Upper lobe of left lung (tissue), 6 donors: ENCODE measurements at regions not wholly inside any gene's neighbourhood (a gene's known extent, or its start where the extent isn't known, plus 50 kb on each side); places are given as distances from the start of the nearest gene placed in this dataset.

Experiments
- ATAC-seq, 2 donors: fragments of 200-7000 bp; cut with Tn5 transposase; one replicate each; pipeline ENCODE4 v1.9.1; 2022; ENCODE audit warnings: mild to moderate bottlenecking in 2 of 2, moderate library complexity in 2 of 2; ENCODE audit not compliant: low FRiP score in 2 of 2
- DNase-seq, 2 donors: peaks; one replicate each; pipeline ENCODE4 v3.0.0-alpha.2; 2019 to 2020
- H3K27ac ChIP-seq, 4 donors: fragments of 200-600 bp; sonication (generic); one replicate each; pipeline ENCODE4 v1.5.1; 2016 to 2019
- H3K27me3 ChIP-seq, 4 donors: fragments of 200-600 bp; sonication (generic); one replicate each; pipeline ENCODE4 v1.5.1; 2017 to 2019
- H3K36me3 ChIP-seq, 4 donors: fragments of 200-600 bp; sonication (generic); one replicate each; pipeline ENCODE4 v1.5.1; 2016 to 2019
- H3K4me1 ChIP-seq, 4 donors: fragments of 200-600 bp; sonication (generic); one replicate each; pipeline ENCODE4 v1.5.1; 2018 to 2019
- H3K4me3 ChIP-seq, 4 donors: fragments of 200-600 bp; sonication (generic); one replicate each; pipeline ENCODE4 v1.5.1; 2017 to 2019; ENCODE audit warnings: mild to moderate bottlenecking in 2 of 4, moderate library complexity in 1 of 4
- H3K9me3 ChIP-seq, 4 donors: fragments of 200-600 bp; sonication (generic); one replicate each; pipeline ENCODE4 v1.5.1; 2018 to 2019
- EP300 ChIP-seq, 4 donors: sonication (generic); formaldehyde crosslinking; IDR thresholded peaks; one replicate each; pipeline ENCODE4 v1.5.1; 2017; ENCODE audit warnings: antibody characterized with exemption in 4 of 4, control low read depth in 2 of 4
- POLR2A ChIP-seq, 4 donors: fragments of 450-650 bp; IDR thresholded peaks; one replicate each; pipeline ENCODE4 v1.5.1; 2016 to 2017; ENCODE audit warnings: antibody characterized with exemption in 4 of 4, mild to moderate bottlenecking in 2 of 4
- POLR2AphosphoS5 ChIP-seq, 2 donors: sonication (generic); formaldehyde crosslinking; IDR thresholded peaks; one replicate each; pipeline ENCODE4 v1.5.1; 2017; ENCODE audit warnings: antibody characterized with exemption in 2 of 2
- WGBS, 2 donors: methylation state at CpG; one replicate each; pipeline ENCODE4 v1.1.5; 2017 to 2018; 5-methylcytosine and 5-hydroxymethylcytosine counted together
- TF ChIP-seq, protein P1 (sequence below), 6 experiments: fragments of 450-650 bp in 4 of 6; fragments of 200-600 bp in 2 of 6; sonication (generic) in 2 of 6; IDR thresholded peaks; one replicate each; pipeline ENCODE4 v1.5.1; 2016 to 2019; ENCODE audit warnings: antibody characterized with exemption in 6 of 6
- donor health status: DM: no; HTN: no; CAD: no; lungs with moderate emphysema.
- donor health status: DM: no; HTN: yes; CAD: no; lungs with severe emphysema.

- no peak for TF ChIP-seq EP300 (IDR thresholded peaks at IDR 0.05)
- TF ChIP-seq, protein P1, sequence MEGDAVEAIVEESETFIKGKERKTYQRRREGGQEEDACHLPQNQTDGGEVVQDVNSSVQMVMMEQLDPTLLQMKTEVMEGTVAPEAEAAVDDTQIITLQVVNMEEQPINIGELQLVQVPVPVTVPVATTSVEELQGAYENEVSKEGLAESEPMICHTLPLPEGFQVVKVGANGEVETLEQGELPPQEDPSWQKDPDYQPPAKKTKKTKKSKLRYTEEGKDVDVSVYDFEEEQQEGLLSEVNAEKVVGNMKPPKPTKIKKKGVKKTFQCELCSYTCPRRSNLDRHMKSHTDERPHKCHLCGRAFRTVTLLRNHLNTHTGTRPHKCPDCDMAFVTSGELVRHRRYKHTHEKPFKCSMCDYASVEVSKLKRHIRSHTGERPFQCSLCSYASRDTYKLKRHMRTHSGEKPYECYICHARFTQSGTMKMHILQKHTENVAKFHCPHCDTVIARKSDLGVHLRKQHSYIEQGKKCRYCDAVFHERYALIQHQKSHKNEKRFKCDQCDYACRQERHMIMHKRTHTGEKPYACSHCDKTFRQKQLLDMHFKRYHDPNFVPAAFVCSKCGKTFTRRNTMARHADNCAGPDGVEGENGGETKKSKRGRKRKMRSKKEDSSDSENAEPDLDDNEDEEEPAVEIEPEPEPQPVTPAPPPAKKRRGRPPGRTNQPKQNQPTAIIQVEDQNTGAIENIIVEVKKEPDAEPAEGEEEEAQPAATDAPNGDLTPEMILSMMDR (IDR thresholded peaks at IDR 0.05) = no peak
- TF ChIP-seq POLR2AphosphoS5 (IDR thresholded peaks at IDR 0.05) = no peak
- no peak for TF ChIP-seq POLR2A (IDR thresholded peaks at IDR 0.05)
- no peaks in the 10 kb centered on the region for H3K9me3 ChIP-seq
- no peak overlapping the region for H3K4me3 ChIP-seq
- no peak for ATAC-seq
- no peaks in the 10 kb centered on the region for H3K36me3 ChIP-seq
- H3K27me3 ChIP-seq = no peaks in the 10 kb centered on the region
- 60 to 78% methylated on average over 7 of the region's 7 CpGs for WGBS, 2 donors
- H3K27ac ChIP-seq = no peak overlapping the region
- DNase-seq = no peak
- no peaks in the 10 kb centered on the region for H3K4me1 ChIP-seq
These were observed 117.2 kb downstream of the TLE3 start for GRCh38 chr15:69980341-69981059.

- 60 to 77% methylated on average over 1 to 2 of the region's 2 CpGs for WGBS, 2 donors
- TF ChIP-seq EP300 (IDR thresholded peaks at IDR 0.05) (no peak), POLR2A (IDR thresholded peaks at IDR 0.05) (no peak), POLR2AphosphoS5 (IDR thresholded peaks at IDR 0.05) (no peak)
- TF ChIP-seq, protein P1 (IDR thresholded peaks at IDR 0.05) = no peak
- no peak overlapping the region for H3K4me3 ChIP-seq
- no peaks in the 10 kb centered on the region for H3K36me3 ChIP-seq
- H3K27me3 ChIP-seq = no peaks in the 10 kb centered on the region
- H3K27ac ChIP-seq = no peak overlapping the region
- ATAC-seq (no peak), DNase-seq (no peak)
- H3K4me1 ChIP-seq = no peaks in the 10 kb centered on the region
- H3K9me3 ChIP-seq = no peaks in the 10 kb centered on the region
These were observed 115.7 kb downstream of the TLE3 start for GRCh38 chr15:69982037-69982436.

DNA sequence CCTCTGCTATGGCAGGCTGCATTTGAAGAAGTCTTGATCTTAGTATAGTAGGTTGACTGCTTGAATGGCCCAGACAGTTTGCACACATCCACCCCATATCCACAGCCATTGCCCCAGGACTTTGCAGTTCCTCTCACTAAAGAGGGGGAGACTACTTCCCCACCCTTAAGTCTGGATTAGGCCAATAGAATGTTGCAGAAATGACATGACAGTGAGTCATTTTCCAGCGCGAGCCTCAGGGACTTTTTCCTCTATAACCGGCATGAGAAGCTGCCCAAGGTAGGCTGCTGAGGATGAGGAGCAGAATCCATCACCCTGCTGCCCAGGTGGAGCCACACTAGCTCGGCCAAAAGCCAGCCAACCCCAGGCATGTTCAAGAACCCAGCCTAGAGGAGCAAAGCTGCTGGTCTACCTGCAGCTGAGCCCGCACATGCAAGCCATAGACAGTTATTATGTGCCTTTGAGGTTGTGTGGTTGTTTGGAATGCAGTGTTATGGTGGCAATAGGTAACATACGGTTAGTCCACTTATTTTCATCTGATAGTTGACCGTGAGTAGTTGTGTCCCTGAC lies 113.9 kb downstream of the TLE3 start:
- Histone ChIP-seq H3K36me3 (no peaks in the 10 kb centered on the region), H3K27ac (no peak overlapping the region), H3K9me3 (no peaks in the 10 kb centered on the region), H3K27me3 (no peaks in the 10 kb centered on the region), H3K4me1 (no peaks in the 10 kb centered on the region), H3K4me3 (no peak overlapping the region)
- DNase-seq = no peak
- 87 to 91% methylated on average over 4 to 7 of the region's 7 CpGs for WGBS, 2 donors
- TF ChIP-seq POLR2A (IDR thresholded peaks at IDR 0.05) = no peak
- no peak for TF ChIP-seq EP300 (IDR thresholded peaks at IDR 0.05)
- TF ChIP-seq POLR2AphosphoS5 (IDR thresholded peaks at IDR 0.05) = no peak
- TF ChIP-seq, protein P1 (IDR thresholded peaks at IDR 0.05) = no peak
- no peak for ATAC-seq

DNA sequence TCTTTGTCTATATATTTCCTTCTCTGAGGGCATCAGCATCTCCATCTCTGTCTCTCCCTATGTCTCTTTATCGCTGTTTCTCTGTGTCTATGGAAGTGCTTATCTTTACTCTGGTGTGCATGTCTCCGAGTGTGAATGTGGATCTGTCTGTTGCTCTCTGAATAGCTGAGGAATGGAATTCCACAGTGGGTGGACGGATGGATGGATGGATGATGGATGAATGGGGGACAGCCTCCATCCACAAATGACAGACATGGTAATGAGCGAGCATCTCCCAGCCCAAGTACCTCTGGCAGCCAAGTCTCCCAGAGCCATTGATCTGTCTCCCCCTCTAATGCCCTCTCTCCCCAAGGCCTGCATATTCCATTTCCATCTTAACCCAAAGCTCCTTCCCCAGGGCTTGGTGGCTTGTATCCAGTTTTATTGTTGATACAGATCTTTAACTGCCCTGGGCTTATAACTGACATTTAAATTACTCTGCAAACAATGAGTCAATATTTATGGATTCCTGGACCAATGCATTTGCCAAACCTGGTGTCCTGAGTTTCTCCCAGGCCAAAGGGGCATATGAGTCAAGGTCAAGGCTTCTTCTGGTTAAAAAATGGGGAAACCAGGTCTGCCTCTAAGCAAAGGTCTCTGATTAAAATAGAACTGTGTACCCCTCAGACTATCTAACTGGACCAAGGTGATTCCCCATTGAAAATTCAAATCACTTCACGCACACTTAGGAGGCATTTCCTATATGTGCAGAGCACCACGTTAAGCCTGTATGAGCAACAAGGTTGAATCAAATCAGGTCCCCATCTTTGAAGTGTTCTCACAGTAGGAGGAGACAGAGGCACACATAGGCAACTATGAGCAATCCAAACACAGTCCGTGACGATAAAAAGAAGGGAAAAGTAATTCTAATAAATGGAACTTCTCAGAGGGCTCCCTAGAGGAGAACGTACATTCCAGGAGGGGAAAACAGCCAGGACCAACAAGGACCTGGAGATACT lies 109.9 kb downstream of the TLE3 start:
- no peaks in the 10 kb centered on the region for H3K9me3 ChIP-seq
- no peak for DNase-seq
- H3K4me1 ChIP-seq = no peaks in the 10 kb centered on the region
- no peak overlapping the region for H3K27ac ChIP-seq
- H3K36me3 ChIP-seq = no peaks in the 10 kb centered on the region
- 84 to 87% methylated on average over 9 of the region's 9 CpGs for WGBS, 2 donors
- ATAC-seq = no peak
- TF ChIP-seq EP300 (IDR thresholded peaks at IDR 0.05) (no peak), POLR2A (IDR thresholded peaks at IDR 0.05) (no peak), POLR2AphosphoS5 (IDR thresholded peaks at IDR 0.05) (no peak)
- TF ChIP-seq, protein P1 (IDR thresholded peaks at IDR 0.05) = no peak
- no peak overlapping the region for H3K4me3 ChIP-seq
- no peaks in the 10 kb centered on the region for H3K27me3 ChIP-seq
